Lower leg skin (tissue), 4 donors: ENCODE measurements at regions not wholly inside any gene's neighbourhood (a gene's known extent, or its start where the extent isn't known, plus 50 kb on each side); places are given as distances from the start of the nearest gene placed in this dataset.

Experiments
- DNase-seq, 2 donors: peaks; one replicate each; pipeline ENCODE4 v3.0.0-alpha.2; 2019; ENCODE audit warnings: low spot score in 2 of 2
- H3K4me3 ChIP-seq: fragments of 200-600 bp; sonication (generic); 2 replicates; pipeline ENCODE4 v1.5.1; 2017; ENCODE audit warnings: mild to moderate bottlenecking, low read depth; ENCODE audit not compliant: poor library complexity, severe bottlenecking
- CTCF ChIP-seq, 3 donors: fragments of 450-650 bp; IDR thresholded peaks; one replicate each; pipeline ENCODE4 v1.5.1; 2016; ENCODE audit warnings: antibody characterized with exemption in 3 of 3, mild to moderate bottlenecking in 3 of 3, moderate library complexity in 2 of 3
- POLR2A ChIP-seq, 2 donors: fragments of 450-650 bp; IDR thresholded peaks; one replicate each; pipeline ENCODE4 v1.6.1; 2016 to 2017; ENCODE audit warnings: antibody characterized with exemption in 2 of 2, mild to moderate bottlenecking in 1 of 2, moderate library complexity in 1 of 2
- WGBS, 2 donors: methylation state at CpG; one replicate each; pipeline ENCODE4 v1.1.5; 2018; 5-methylcytosine and 5-hydroxymethylcytosine counted together
- intact Hi-C: fragments of 100-400 bp; cut with DNase I; formaldehyde crosslinking; loops from one replicate; pipeline ENCODE4 v1.15.0; 2023; ENCODE audit warnings: low total_unique reads

GRCh38 chr7:36021367-36021766, 131.7 kb upstream of the EEPD1 start:
- 89 to 90% methylated on average over 5 of the region's 5 CpGs for WGBS, 2 donors
- TF ChIP-seq CTCF (IDR thresholded peaks at IDR 0.05) (no peak), POLR2A (IDR thresholded peaks at IDR 0.05) (no peak)
- peak in 1 of 2 donors; percentile 62 for DNase-seq
- intact Hi-C loops = no loop called here
- H3K4me3 ChIP-seq = no peak overlapping the region

- intact Hi-C loops = no loop called here
Observed at GRCh38 chr7:36021917-36022550, 131.0 kb upstream of the EEPD1 start.

GRCh38 chr7:36023033-36023560, 130.0 kb upstream of the EEPD1 start:
- TF ChIP-seq CTCF (IDR thresholded peaks at IDR 0.05) = no peak
- no peak for TF ChIP-seq POLR2A (IDR thresholded peaks at IDR 0.05)
- 83 to 88% methylated on average over 2 of the region's 2 CpGs for WGBS, 2 donors
- intact Hi-C loops = no loop called here
- no peak for DNase-seq
- H3K4me3 ChIP-seq = no peak overlapping the region

More at GRCh38 chr7:36021917-36022550, 131.0 kb upstream of the EEPD1 start:
- WGBS, 2 donors = 77 to 80% methylated on average over 11 of the region's 11 CpGs
- DNase-seq = peak in 1 of 2 donors; percentile 57
- TF ChIP-seq CTCF (IDR thresholded peaks at IDR 0.05) (no peak), POLR2A (IDR thresholded peaks at IDR 0.05) (no peak)
- H3K4me3 ChIP-seq = no peak overlapping the region

- DNase-seq = no peak
- 84 to 88% methylated on average over 4 of the region's 4 CpGs for WGBS, 2 donors
- TF ChIP-seq POLR2A (IDR thresholded peaks at IDR 0.05) = no peak
- TF ChIP-seq CTCF (IDR thresholded peaks at IDR 0.05) = no peak
Observed at GRCh38 chr7:36025190-36025589, 127.9 kb upstream of the EEPD1 start.

GRCh38 chr7:36029311-36029710, 123.7 kb upstream of the EEPD1 start:
- TF ChIP-seq POLR2A (IDR thresholded peaks at IDR 0.05) (no peak), CTCF (IDR thresholded peaks at IDR 0.05) (no peak)
- 36 to 65% methylated on average over 4 of the region's 4 CpGs for WGBS, 2 donors
- intact Hi-C loops = no loop called here
- DNase-seq = no peak
- no peak overlapping the region for H3K4me3 ChIP-seq

More at GRCh38 chr7:36025190-36025589, 127.9 kb upstream of the EEPD1 start:
- H3K4me3 ChIP-seq = no peak overlapping the region
- intact Hi-C loops = no loop called here
